Testis (tissue), 2 donors: ENCODE measurements at regions not wholly inside any gene's neighbourhood (a gene's known extent, or its start where the extent isn't known, plus 50 kb on each side); places are given as distances from the start of the nearest gene placed in this dataset.

Source experiments
- DNase-seq: peaks from one replicate; pipeline ENCODE4 v3.0.0-alpha.2; 2019
- H3K27ac ChIP-seq, 2 donors: fragments of 200-600 bp; sonication (generic); one replicate each; pipeline ENCODE4 v1.5.1; 2019
- H3K27me3 ChIP-seq: fragments of 200-600 bp; sonication (generic); one replicate; pipeline ENCODE4 v1.5.1; 2019
- H3K36me3 ChIP-seq: fragments of 200-600 bp; sonication (generic); one replicate; pipeline ENCODE4 v1.5.1; 2017; ENCODE audit warnings: low read depth; ENCODE audit errors: missing control alignments
- H3K4me1 ChIP-seq: fragments of 200-600 bp; sonication (generic); one replicate; pipeline ENCODE4 v1.5.1; 2019
- H3K4me3 ChIP-seq, 2 donors: fragments of 200-600 bp; sonication (generic); one replicate each; pipeline ENCODE4 v1.5.1; 2017 to 2019
- H3K9me3 ChIP-seq: fragments of 200-600 bp; sonication (generic); one replicate; pipeline ENCODE4 v1.5.1; 2017
- CTCF ChIP-seq, 3 experiments: fragments of 450-650 bp in 2 of 3; fragments of 200-600 bp in 1 of 3; sonication (generic) in 1 of 3; IDR thresholded peaks; one replicate each; pipeline ENCODE4 v1.5.1; 2016 to 2019; ENCODE audit warnings: antibody characterized with exemption in 3 of 3, mild to moderate bottlenecking in 2 of 3, moderate library complexity in 1 of 3
- POLR2A ChIP-seq: fragments of 450-650 bp; IDR thresholded peaks from one replicate; pipeline ENCODE4 v1.6.1; 2017; ENCODE audit warnings: antibody characterized with exemption, mild to moderate bottlenecking, moderate library complexity
- WGBS, 2 donors: methylation state at CpG; one replicate each; pipeline ENCODE4 v1.1.5; 2018; 5-methylcytosine and 5-hydroxymethylcytosine counted together
- intact Hi-C: fragments of 100-400 bp; cut with DNase I; formaldehyde crosslinking; loops from one replicate; pipeline ENCODE4 v1.15.1; 2023; ENCODE audit warnings: low total_unique reads

- 51 to 70% methylated on average over 2 of the region's 2 CpGs for WGBS, 2 donors
- no peaks in the 10 kb centered on the region for H3K27me3 ChIP-seq
- H3K36me3 ChIP-seq: no peaks in the 10 kb centered on the region
- no peak overlapping the region for H3K27ac ChIP-seq
- no peaks in the 10 kb centered on the region for H3K4me1 ChIP-seq
- DNase-seq: no peak
- TF ChIP-seq POLR2A (no peak), CTCF (IDR thresholded peaks at IDR 0.05) (no peak)
- H3K4me3 ChIP-seq: no peak overlapping the region
- intact Hi-C loops: no loop called here
- no peaks in the 10 kb centered on the region for H3K9me3 ChIP-seq
Measured at GRCh38 chr6:4274382-4275082, 139.2 kb upstream of the ECI2 start.

GRCh38 chr6:4272996-4273395, 137.6 kb upstream of the ECI2 start:
- no peak overlapping the region for H3K27ac ChIP-seq
- no peaks in the 10 kb centered on the region for H3K4me1 ChIP-seq
- no peaks in the 10 kb centered on the region for H3K36me3 ChIP-seq
- intact Hi-C loops: no loop called here
- H3K9me3 ChIP-seq: no peaks in the 10 kb centered on the region
- no peaks in the 10 kb centered on the region for H3K27me3 ChIP-seq
- WGBS, 2 donors: 90 to 96% methylated on average over 6 of the region's 6 CpGs
- H3K4me3 ChIP-seq: no peak overlapping the region
- no peak for DNase-seq
- TF ChIP-seq POLR2A: no peak
- no peak for TF ChIP-seq CTCF (IDR thresholded peaks at IDR 0.05)

GRCh38 chr6:4271761-4272470, 136.5 kb upstream of the ECI2 start:
- DNase-seq: no peak
- Histone ChIP-seq H3K36me3 (no peaks in the 10 kb centered on the region), H3K4me3 (no peak overlapping the region), H3K9me3 (no peaks in the 10 kb centered on the region), H3K4me1 (no peaks in the 10 kb centered on the region), H3K27me3 (no peaks in the 10 kb centered on the region), H3K27ac (no peak overlapping the region)
- TF ChIP-seq CTCF (IDR thresholded peaks at IDR 0.05): no peak
- TF ChIP-seq POLR2A: no peak
- intact Hi-C loops: no loop called here
- 85 to 86% methylated on average over 6 of the region's 6 CpGs for WGBS, 2 donors

GRCh38 chr6:4270776-4271175, 135.4 kb upstream of the ECI2 start:
- intact Hi-C loops: no loop called here
- Histone ChIP-seq H3K36me3 (no peaks in the 10 kb centered on the region), H3K4me3 (no peak overlapping the region), H3K9me3 (no peaks in the 10 kb centered on the region), H3K27me3 (no peaks in the 10 kb centered on the region), H3K27ac (no peak overlapping the region), H3K4me1 (no peaks in the 10 kb centered on the region)
- WGBS, 2 donors: 87 to 95% methylated on average over 1 of the region's 1 CpG
- DNase-seq: no peak
- TF ChIP-seq POLR2A (no peak), CTCF (IDR thresholded peaks at IDR 0.05) (no peak)
